H1 (cell line): ENCODE measurements at regions not wholly inside any gene's neighbourhood (a gene's known extent, or its start where the extent isn't known, plus 50 kb on each side); places are given as distances from the start of the nearest gene placed in this dataset.

Experiments used
- ATF3 ChIP-seq: IDR thresholded peaks from 2 replicates; pipeline ENCODE4 v1.6.1; 2011; ENCODE audit warnings: low read depth, mild to moderate bottlenecking, low read length; ENCODE audit not compliant: insufficient read depth
- BCL11A ChIP-seq, 2 experiments: IDR thresholded peaks; one replicate each; pipeline ENCODE4 v1.6.1; 2011; ENCODE audit warnings: low read depth in 2 of 2, low read length in 2 of 2, mild to moderate bottlenecking in 2 of 2
- EZH2 ChIP-seq: fragments of 200-600 bp; sonication (generic); IDR thresholded peaks from 2 replicates; pipeline ENCODE4 v1.7.1; 2012; ENCODE audit warnings: low read depth, mild to moderate bottlenecking, moderate library complexity, low read length, inconsistent platforms; ENCODE audit not compliant: severe bottlenecking
- GABPA ChIP-seq: IDR thresholded peaks from 2 replicates; pipeline ENCODE4 v1.6.1; 2011; ENCODE audit warnings: mild to moderate bottlenecking, low read length, moderate library complexity, borderline replicate concordance; ENCODE audit not compliant: insufficient read depth
- SAP30 ChIP-seq: fragments of 300-600 bp; sonication (generic); IDR thresholded peaks from 2 replicates; pipeline ENCODE4 v1.7.1; 2012; ENCODE audit warnings: low read length, moderate library complexity, mild to moderate bottlenecking, inconsistent platforms; ENCODE audit not compliant: insufficient read depth, insufficient replicate concordance
- TBP ChIP-seq: IDR thresholded peaks from 2 replicates; pipeline ENCODE4 v1.6.1; 2011; ENCODE audit warnings: low read depth, low read length, improper control_type of control experiment

GRCh38 chr6:168166627-168167026 is 87.6 kb upstream of the FRMD1 start (continued):
- TF ChIP-seq TBP, result no peak
- TF ChIP-seq BCL11A (IDR thresholded peaks at IDR 0.05; ENCODE audit: low read depth in 2 of 2, low read length in 2 of 2), result no peak
- TF ChIP-seq GABPA, result no peak
- no peak for TF ChIP-seq ATF3
- TF ChIP-seq EZH2, result no peak
- TF ChIP-seq SAP30, result no peak
